ENCODE measurements at regions not wholly inside any gene's neighbourhood (a gene's known extent, or its start where the extent isn't known, plus 50 kb on each side); places are given as distances from the start of the nearest gene placed in this dataset.
A peak's percentile ranks its signal among the peaks of the same experiment; 100 is the strongest.
"Not testable (repeated sequence)": the region's sequence is repeated elsewhere in the genome, so short reads cannot be mapped to it uniquely, and the experiment has no call there.

DNA sequence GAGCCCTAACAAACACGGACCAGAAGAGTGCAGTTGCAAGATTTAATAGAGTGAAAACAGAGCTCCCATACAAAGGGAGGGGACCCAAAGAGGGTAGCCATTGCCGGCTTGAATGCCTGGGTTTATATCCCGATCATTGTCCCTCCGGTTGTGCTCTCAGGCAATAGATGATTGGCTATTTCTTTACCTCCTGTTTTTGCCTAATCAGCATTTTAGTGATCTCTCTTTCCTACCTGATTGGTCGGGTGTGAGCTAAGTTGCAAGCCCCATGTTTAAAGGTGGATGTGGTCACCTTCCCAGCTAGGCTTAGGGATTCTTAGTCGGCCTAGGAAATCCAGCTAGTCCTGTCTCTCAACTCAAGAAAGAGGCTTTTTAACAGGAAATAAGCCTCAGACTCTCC is 186.9 kb upstream of the TBX22 start:
- DNase-seq (ENCODE audit: low spot score), result not testable (repeated sequence)

DNA sequence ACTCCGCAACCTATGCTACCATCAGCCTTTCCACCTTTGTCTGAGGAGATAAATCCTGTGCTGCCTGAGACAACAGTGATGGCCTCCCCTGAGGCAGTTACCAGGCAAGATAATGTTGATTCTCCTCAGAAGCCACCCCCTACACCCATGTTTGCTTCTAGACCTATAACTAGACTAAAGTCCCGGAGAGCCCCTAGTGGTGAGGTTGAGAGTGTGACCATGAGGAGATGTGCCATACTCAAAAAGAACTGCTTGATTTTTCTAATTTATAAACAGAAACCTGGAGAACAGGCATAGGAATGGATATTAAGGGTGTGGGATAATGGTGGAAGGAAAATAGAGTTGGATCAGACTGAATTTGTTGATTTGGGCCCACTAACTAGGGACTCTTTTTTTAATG is 164.4 kb upstream of the TBX22 start:
- DNase-seq (ENCODE audit: low spot score), result peak; percentile 1

DNA sequence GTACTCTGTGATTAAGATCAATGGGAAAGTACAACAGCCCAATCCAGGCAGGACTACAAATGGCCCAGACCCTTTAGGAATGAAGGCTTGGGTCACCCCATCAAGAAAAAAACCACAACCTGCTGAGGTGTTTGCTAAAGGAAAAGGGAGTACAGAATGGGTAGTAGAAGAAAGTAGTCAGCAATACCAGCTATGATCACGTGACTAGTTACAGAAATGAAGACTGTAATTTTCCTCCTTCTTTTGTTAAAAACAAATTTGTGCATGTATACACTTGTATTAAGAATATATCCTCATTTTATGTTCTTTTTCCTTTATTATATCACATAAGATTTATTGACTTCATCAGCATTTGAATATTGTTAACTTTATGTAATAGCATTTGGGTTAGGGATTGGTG is 160.1 kb upstream of the TBX22 start:
- no peak for DNase-seq (ENCODE audit: low spot score)

All from NAMALWA (cell line).